SH-SY5Y (cell line): ENCODE measurements at regions not wholly inside any gene's neighbourhood (a gene's known extent, or its start where the extent isn't known, plus 50 kb on each side); places are given as distances from the start of the nearest gene placed in this dataset.

Experiments used
- GATA2 ChIP-seq: IDR thresholded peaks from 2 replicates; pipeline ENCODE4 v1.6.1; 2011; ENCODE audit warnings: mild to moderate bottlenecking, low read depth, low read length
- GATA3 ChIP-seq: IDR thresholded peaks from 2 replicates; pipeline ENCODE4 v1.6.1; 2011; ENCODE audit warnings: low read depth, mild to moderate bottlenecking, low read length, moderate library complexity

DNA sequence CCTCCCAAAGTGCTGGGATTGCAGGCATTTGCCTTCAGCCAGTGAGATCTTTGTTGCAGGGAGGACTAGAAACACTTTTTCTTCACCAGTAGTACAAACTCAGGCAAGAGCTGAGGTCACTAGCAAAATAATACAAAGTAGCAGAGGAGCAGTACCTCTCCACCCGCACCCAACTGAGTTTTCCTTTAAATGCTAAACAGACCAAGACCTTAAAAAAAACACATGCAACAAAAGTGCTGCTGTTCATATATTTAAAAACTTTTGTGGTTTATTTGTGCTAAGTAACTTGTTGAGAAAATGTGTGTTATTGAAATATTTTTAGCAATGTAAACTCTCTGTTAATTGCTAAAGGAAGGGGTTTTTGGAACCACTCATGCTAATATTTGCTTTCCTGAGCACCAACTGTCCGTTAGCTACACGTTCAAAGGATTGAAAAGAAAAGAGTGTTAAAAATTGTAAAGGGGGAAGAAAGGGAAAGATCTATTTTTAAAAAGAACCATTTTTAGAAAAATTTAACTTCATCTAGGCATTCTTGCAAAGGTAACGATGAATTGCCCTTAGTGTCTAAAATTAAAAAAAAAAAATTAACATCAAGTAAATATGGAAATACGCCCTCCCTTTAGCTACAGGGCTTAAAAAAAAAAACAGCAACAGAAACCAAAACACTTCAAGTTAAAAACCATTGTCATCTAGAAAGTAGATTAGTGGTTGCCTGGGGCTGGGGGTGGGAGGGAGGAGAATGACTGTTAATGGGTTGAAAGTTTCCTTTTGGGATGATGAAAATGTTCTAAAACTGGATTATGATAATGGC is 114.0 kb upstream of the KRAS start:
- TF ChIP-seq GATA2 = no peak
- TF ChIP-seq GATA3 = no peak
